Neural progenitor cell (in vitro differentiated cells): ENCODE measurements at regions not wholly inside any gene's neighbourhood (a gene's known extent, or its start where the extent isn't known, plus 50 kb on each side); places are given as distances from the start of the nearest gene placed in this dataset.

Source experiments
- EZH2 ChIP-seq: fragments of 200-600 bp; sonication (generic); IDR thresholded peaks from 2 replicates; pipeline ENCODE4 v1.6.1; 2017; ENCODE audit warnings: antibody characterized with exemption, mild to moderate bottlenecking, moderate library complexity
- EZH2phosphoT487 ChIP-seq: fragments of 200-600 bp; sonication (generic); IDR thresholded peaks from 2 replicates; pipeline ENCODE4 v1.6.1; 2017; ENCODE audit warnings: antibody characterized with exemption
- TF ChIP-seq, protein P1 (sequence below): fragments of 200-600 bp; sonication (generic); IDR thresholded peaks from 2 replicates; pipeline ENCODE4 v1.5.1; 2017; ENCODE audit warnings: antibody characterized with exemption, mild to moderate bottlenecking

GRCh38 chr3:109852283-109852682 is 514.9 kb upstream of the DPPA4 start:
- no peak for TF ChIP-seq EZH2
- TF ChIP-seq, protein P1, sequence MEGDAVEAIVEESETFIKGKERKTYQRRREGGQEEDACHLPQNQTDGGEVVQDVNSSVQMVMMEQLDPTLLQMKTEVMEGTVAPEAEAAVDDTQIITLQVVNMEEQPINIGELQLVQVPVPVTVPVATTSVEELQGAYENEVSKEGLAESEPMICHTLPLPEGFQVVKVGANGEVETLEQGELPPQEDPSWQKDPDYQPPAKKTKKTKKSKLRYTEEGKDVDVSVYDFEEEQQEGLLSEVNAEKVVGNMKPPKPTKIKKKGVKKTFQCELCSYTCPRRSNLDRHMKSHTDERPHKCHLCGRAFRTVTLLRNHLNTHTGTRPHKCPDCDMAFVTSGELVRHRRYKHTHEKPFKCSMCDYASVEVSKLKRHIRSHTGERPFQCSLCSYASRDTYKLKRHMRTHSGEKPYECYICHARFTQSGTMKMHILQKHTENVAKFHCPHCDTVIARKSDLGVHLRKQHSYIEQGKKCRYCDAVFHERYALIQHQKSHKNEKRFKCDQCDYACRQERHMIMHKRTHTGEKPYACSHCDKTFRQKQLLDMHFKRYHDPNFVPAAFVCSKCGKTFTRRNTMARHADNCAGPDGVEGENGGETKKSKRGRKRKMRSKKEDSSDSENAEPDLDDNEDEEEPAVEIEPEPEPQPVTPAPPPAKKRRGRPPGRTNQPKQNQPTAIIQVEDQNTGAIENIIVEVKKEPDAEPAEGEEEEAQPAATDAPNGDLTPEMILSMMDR: no peak
- TF ChIP-seq EZH2phosphoT487: no peak
